H1 (cell line): ENCODE measurements at regions not wholly inside any gene's neighbourhood (a gene's known extent, or its start where the extent isn't known, plus 50 kb on each side); places are given as distances from the start of the nearest gene placed in this dataset.

ENCODE experiments used
- CHD2 ChIP-seq: IDR thresholded peaks from 2 replicates; pipeline ENCODE4 v1.6.1; 2012; ENCODE audit warnings: low read length, improper control_type of control experiment
- EZH2 ChIP-seq: fragments of 200-600 bp; sonication (generic); IDR thresholded peaks from 2 replicates; pipeline ENCODE4 v1.7.1; 2012; ENCODE audit warnings: low read depth, mild to moderate bottlenecking, moderate library complexity, low read length, inconsistent platforms; ENCODE audit not compliant: severe bottlenecking
- FOSL1 ChIP-seq: IDR thresholded peaks from 2 replicates; pipeline ENCODE4 v1.6.1; 2011; ENCODE audit warnings: mild to moderate bottlenecking, low read depth, low read length, moderate library complexity; ENCODE audit not compliant: insufficient read depth
- RAD21 ChIP-seq, 2 experiments: IDR thresholded peaks in 1 of 2; conservative IDR thresholded peaks in 1 of 2; 2 replicates each; pipeline ENCODE4 v1.6.1; 2011; ENCODE audit warnings: low read depth in 2 of 2, low read length in 2 of 2, improper control_type of control experiment in 1 of 2, inconsistent platforms in 1 of 2, mild to moderate bottlenecking in 1 of 2, moderate library complexity in 1 of 2
- RFX5 ChIP-seq: IDR thresholded peaks from 2 replicates; pipeline ENCODE4 v1.6.1; 2011; ENCODE audit warnings: low read depth, low read length, improper control_type of control experiment, borderline replicate concordance
- SIX5 ChIP-seq: IDR thresholded peaks from 2 replicates; pipeline ENCODE4 v1.6.1; 2011; ENCODE audit warnings: mild to moderate bottlenecking, low read depth, low read length
- SP2 ChIP-seq: IDR thresholded peaks from 2 replicates; pipeline ENCODE4 v1.6.1; 2012; ENCODE audit warnings: mild to moderate bottlenecking, low read length, inconsistent platforms
- SUZ12 ChIP-seq: fragments of 200-600 bp; sonication (generic); IDR thresholded peaks from 2 replicates; pipeline ENCODE4 v1.6.1; 2012; ENCODE audit warnings: mild to moderate bottlenecking, inconsistent platforms, low read length, moderate library complexity, mixed read lengths
- TF ChIP-seq, protein P1 (sequence below), 3 experiments: IDR thresholded peaks; 1 replicate in 2 of 3; 2 replicates in 1 of 3; pipeline versions ENCODE4 v1.5.1 to v1.6.1; 2011; ENCODE audit warnings: low read length in 3 of 3, mild to moderate bottlenecking in 3 of 3, inconsistent platforms in 2 of 3, low read depth in 1 of 3, moderate library complexity in 1 of 3; ENCODE audit not compliant: insufficient read depth in 1 of 3; ENCODE audit errors: control extremely low read depth in 1 of 3

DNA sequence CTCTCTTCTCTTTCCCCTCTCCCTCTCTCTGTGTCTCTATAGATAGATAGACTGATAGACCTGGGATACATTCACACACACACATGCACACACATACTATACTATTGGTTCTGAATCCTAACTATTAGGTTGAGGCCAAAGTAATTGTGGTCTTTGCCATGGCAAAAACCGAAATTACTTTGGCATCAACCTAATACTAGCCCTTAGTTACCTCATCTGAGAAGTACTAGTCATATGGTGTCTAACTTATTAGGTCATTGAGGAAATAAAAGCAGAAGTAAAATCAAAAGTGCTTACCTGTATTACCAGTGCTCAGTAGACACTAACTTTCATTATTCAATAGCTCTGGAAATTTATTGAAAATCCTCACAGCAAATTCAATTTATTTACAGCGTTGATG is 451.5 kb downstream of the EPHA4 start:
- TF ChIP-seq, protein P1, sequence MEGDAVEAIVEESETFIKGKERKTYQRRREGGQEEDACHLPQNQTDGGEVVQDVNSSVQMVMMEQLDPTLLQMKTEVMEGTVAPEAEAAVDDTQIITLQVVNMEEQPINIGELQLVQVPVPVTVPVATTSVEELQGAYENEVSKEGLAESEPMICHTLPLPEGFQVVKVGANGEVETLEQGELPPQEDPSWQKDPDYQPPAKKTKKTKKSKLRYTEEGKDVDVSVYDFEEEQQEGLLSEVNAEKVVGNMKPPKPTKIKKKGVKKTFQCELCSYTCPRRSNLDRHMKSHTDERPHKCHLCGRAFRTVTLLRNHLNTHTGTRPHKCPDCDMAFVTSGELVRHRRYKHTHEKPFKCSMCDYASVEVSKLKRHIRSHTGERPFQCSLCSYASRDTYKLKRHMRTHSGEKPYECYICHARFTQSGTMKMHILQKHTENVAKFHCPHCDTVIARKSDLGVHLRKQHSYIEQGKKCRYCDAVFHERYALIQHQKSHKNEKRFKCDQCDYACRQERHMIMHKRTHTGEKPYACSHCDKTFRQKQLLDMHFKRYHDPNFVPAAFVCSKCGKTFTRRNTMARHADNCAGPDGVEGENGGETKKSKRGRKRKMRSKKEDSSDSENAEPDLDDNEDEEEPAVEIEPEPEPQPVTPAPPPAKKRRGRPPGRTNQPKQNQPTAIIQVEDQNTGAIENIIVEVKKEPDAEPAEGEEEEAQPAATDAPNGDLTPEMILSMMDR (IDR thresholded peaks at IDR 0.05; ENCODE audit: control extremely low read depth in 1 of 3, insufficient read depth in 1 of 3, low read depth in 1 of 3, low read length in 3 of 3): no peak
- TF ChIP-seq SP2 (no peak), RFX5 (no peak), FOSL1 (no peak), EZH2 (no peak), RAD21 (IDR thresholded peaks at IDR 0.05 in 1 of 2, conservative IDR thresholded peaks at IDR 0.05 in 1 of 2; ENCODE audit: low read depth in 2 of 2, low read length in 2 of 2) (no peak), CHD2 (no peak), SUZ12 (no peak), SIX5 (no peak)
